ENCODE measurements at regions not wholly inside any gene's neighbourhood (a gene's known extent, or its start where the extent isn't known, plus 50 kb on each side); places are given as distances from the start of the nearest gene placed in this dataset.

DNA sequence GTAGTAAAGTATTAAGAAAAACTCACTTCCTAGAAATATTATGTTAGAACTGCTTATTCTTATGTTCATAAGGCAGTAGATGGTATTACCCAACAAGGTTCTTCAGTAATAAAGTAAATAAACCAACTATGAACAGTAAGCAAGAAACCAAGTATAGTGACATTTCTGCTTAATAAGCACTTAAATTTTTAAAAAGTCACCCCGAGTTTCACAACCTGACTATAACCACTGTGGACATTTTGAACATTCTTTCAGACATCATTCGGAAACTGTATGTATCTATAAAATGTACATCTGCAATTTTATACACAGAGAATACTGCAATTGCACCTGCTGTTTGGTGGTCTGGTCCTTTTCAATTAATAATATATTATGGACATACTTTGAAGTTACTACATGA, 1073.6 kb downstream of the XPNPEP1 start:
- H3K36me3 ChIP-seq: no peaks in the 10 kb centered on the region
- H3K9me3 ChIP-seq: no peaks in the 10 kb centered on the region
- no peaks in the 10 kb centered on the region for H3K4me1 ChIP-seq
- H3K27me3 ChIP-seq: no peaks in the 10 kb centered on the region
- TF ChIP-seq, protein P1, sequence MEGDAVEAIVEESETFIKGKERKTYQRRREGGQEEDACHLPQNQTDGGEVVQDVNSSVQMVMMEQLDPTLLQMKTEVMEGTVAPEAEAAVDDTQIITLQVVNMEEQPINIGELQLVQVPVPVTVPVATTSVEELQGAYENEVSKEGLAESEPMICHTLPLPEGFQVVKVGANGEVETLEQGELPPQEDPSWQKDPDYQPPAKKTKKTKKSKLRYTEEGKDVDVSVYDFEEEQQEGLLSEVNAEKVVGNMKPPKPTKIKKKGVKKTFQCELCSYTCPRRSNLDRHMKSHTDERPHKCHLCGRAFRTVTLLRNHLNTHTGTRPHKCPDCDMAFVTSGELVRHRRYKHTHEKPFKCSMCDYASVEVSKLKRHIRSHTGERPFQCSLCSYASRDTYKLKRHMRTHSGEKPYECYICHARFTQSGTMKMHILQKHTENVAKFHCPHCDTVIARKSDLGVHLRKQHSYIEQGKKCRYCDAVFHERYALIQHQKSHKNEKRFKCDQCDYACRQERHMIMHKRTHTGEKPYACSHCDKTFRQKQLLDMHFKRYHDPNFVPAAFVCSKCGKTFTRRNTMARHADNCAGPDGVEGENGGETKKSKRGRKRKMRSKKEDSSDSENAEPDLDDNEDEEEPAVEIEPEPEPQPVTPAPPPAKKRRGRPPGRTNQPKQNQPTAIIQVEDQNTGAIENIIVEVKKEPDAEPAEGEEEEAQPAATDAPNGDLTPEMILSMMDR (IDR thresholded peaks at IDR 0.05; ENCODE audit: low read depth, low read length): no peak
- H3K4me3 ChIP-seq (ENCODE audit: low read depth, low read length): no peak overlapping the region
- no peak for DNase-seq

DNA sequence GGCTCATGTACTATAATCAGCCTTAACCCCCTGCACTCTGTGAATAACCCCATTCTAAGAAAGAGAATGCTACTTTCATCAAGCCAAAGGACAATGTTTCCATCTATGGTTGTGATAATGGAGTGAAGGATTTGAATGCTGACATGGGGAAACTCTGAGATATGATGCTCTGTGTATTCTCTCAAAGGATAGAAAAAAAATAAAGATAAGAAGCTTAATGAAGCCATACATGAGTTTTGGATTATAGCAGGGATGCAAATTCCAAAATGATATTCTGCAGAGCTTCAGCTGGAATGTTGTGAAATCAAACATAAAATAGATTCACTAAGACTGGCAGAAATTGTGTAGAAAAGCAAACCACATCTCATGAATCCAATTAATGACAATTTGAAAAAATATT, 1074.1 kb downstream of the XPNPEP1 start:
- TF ChIP-seq, protein P1 (IDR thresholded peaks at IDR 0.05; ENCODE audit: low read depth, low read length): no peak
- H3K9me3 ChIP-seq: no peaks in the 10 kb centered on the region
- H3K4me3 ChIP-seq (ENCODE audit: low read depth, low read length): no peak overlapping the region
- no peaks in the 10 kb centered on the region for H3K27me3 ChIP-seq
- H3K4me1 ChIP-seq: no peaks in the 10 kb centered on the region
- no peak for DNase-seq
- H3K36me3 ChIP-seq: no peaks in the 10 kb centered on the region

DNA sequence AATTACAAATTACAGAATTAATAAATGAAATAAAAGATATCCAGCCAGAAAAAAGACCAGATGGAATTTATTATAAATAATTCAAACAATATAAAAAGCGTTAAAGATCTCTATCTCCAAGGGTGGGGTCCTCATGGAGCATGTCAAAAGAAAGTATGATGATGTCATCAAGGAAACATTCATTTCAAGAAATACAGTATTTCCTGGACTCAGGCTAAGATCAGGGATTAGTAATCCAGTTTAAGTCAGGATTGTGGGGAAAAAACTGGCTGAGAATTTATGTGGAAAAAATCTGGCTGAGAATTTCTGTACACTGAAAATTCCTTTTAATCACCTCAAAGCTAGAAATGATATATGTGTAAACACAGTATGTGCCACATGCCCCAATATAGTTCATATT, 1075.3 kb downstream of the XPNPEP1 start:
- Histone ChIP-seq H3K4me1 (no peaks in the 10 kb centered on the region), H3K9me3 (no peaks in the 10 kb centered on the region), H3K27me3 (no peaks in the 10 kb centered on the region), H3K4me3 (ENCODE audit: low read depth, low read length) (no peak overlapping the region), H3K36me3 (no peaks in the 10 kb centered on the region)
- TF ChIP-seq, protein P1 (IDR thresholded peaks at IDR 0.05; ENCODE audit: low read depth, low read length): no peak
- no peak for DNase-seq

DNA sequence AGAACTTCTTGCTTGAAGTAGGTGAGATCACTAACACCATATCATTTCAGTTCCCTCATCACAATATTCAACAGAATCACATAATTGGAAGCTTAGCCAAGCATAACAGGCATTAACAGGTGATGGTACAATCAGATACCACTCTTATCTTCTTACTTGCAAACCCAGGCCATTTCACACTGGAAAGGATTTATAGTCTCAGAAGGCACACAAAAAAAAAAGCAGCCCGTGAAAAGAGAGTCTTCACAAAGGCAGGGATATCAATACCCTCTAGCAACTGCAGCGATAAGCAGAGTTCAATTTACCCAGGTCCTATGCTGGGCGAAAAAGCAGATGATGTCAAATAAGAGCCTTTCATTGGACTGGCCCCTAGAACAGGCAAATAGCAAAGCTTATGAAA, 1082.4 kb downstream of the XPNPEP1 start:
- TF ChIP-seq, protein P1 (IDR thresholded peaks at IDR 0.05; ENCODE audit: low read depth, low read length): no peak
- H3K9me3 ChIP-seq: no peaks in the 10 kb centered on the region
- DNase-seq: no peak
- no peak overlapping the region for H3K4me3 ChIP-seq (ENCODE audit: low read depth, low read length)
- no peaks in the 10 kb centered on the region for H3K27me3 ChIP-seq
- H3K4me1 ChIP-seq: no peaks in the 10 kb centered on the region
- no peaks in the 10 kb centered on the region for H3K36me3 ChIP-seq

DNA sequence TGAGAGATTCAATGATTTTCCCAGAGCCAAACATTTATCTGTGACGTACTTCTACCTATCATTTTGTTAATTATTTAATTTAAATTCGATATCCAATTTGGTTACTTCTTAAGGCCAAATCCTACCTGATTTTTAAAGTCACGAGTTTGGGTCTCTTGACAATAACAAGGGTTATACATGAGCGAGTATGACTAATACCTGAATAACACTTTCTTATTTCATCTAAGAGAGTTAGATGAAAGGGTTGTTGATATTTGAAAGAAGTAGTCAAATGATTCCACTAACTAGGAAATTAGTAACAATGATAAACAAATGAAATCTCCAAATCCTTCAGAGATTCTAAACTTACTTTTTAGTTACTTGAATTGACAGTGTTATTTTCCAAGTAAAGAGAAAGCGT, 1086.9 kb downstream of the XPNPEP1 start:
- no peaks in the 10 kb centered on the region for H3K27me3 ChIP-seq
- TF ChIP-seq, protein P1 (IDR thresholded peaks at IDR 0.05; ENCODE audit: low read depth, low read length): no peak
- no peaks in the 10 kb centered on the region for H3K36me3 ChIP-seq
- no peaks in the 10 kb centered on the region for H3K4me1 ChIP-seq
- no peak overlapping the region for H3K4me3 ChIP-seq (ENCODE audit: low read depth, low read length)
- no peak for DNase-seq
- no peaks in the 10 kb centered on the region for H3K9me3 ChIP-seq

DNA sequence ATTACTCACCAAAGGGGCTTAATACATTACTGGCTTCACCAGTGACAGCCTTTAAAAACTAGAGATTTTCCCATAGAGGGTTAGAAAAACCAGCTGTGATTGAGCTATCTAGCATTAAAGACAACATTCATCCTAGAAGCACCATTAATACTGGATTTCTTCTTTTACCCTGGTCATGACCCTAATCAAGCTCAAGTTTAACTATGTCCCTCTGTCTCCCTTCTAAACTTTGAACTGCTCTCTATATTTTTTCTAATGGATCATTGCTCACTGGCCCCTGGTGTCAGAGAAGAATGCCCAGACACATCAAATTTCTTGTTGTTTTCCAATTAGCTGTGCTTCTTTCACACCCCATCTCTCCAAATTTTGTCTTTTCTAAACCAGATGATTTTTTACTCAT, 1101.3 kb downstream of the XPNPEP1 start:
- Histone ChIP-seq H3K36me3 (no peaks in the 10 kb centered on the region), H3K9me3 (no peaks in the 10 kb centered on the region)
- TF ChIP-seq, protein P1 (IDR thresholded peaks at IDR 0.05; ENCODE audit: low read depth, low read length): no peak

More for the DNA sequence above, 1101.3 kb downstream of the XPNPEP1 start:
- Histone ChIP-seq H3K27me3 (no peaks in the 10 kb centered on the region), H3K4me1 (peaks cover 4% of the 10 kb centered on the region; the same call in 1 of the 2 replicates), H3K4me3 (ENCODE audit: low read depth, low read length) (no peak overlapping the region)
- DNase-seq: no peak
